Transverse colon (tissue), 3 donors: ENCODE measurements at regions not wholly inside any gene's neighbourhood (a gene's known extent, or its start where the extent isn't known, plus 50 kb on each side); places are given as distances from the start of the nearest gene placed in this dataset.

Experiments used
- EP300 ChIP-seq: sonication (generic); formaldehyde crosslinking; IDR thresholded peaks from one replicate; pipeline ENCODE4 v1.6.1; 2017; ENCODE audit warnings: antibody characterized with exemption, low read depth
- POLR2A ChIP-seq: fragments of 450-650 bp; IDR thresholded peaks from one replicate; pipeline ENCODE4 v1.6.1; 2016; ENCODE audit warnings: antibody characterized with exemption, mild to moderate bottlenecking, moderate library complexity
- TF ChIP-seq, protein P1 (sequence below), 5 experiments: fragments of 200-600 bp in 3 of 5; fragments of 450-650 bp in 2 of 5; sonication (generic) in 3 of 5; IDR thresholded peaks; 1 replicate in 2 of 5; 2 replicates in 3 of 5; pipeline ENCODE4 v1.5.1; 2016 to 2017; ENCODE audit warnings: antibody characterized with exemption in 5 of 5, inconsistent platforms in 3 of 5, mild to moderate bottlenecking in 2 of 5, moderate library complexity in 1 of 5

DNA sequence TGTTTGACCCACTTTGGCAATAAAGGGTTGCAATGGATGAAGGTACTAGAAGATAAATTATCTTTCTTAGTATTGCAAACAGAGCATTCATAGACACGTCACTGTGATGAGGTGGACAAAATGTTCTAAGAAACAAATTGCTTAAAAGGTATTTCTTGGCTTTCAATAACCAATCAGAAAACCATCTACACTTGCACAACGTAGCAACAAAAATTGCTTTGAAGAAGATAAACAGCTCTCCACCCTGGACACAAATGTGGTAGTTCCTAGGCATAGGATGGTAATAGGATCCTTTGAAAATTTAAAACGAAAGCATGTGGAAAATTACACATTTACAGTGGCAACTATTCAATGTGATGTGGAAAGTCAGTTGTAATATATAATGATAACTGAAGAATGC, 439.9 kb upstream of the ETAA1 start:
- TF ChIP-seq, protein P1, sequence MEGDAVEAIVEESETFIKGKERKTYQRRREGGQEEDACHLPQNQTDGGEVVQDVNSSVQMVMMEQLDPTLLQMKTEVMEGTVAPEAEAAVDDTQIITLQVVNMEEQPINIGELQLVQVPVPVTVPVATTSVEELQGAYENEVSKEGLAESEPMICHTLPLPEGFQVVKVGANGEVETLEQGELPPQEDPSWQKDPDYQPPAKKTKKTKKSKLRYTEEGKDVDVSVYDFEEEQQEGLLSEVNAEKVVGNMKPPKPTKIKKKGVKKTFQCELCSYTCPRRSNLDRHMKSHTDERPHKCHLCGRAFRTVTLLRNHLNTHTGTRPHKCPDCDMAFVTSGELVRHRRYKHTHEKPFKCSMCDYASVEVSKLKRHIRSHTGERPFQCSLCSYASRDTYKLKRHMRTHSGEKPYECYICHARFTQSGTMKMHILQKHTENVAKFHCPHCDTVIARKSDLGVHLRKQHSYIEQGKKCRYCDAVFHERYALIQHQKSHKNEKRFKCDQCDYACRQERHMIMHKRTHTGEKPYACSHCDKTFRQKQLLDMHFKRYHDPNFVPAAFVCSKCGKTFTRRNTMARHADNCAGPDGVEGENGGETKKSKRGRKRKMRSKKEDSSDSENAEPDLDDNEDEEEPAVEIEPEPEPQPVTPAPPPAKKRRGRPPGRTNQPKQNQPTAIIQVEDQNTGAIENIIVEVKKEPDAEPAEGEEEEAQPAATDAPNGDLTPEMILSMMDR (IDR thresholded peaks at IDR 0.05) = no peak
- TF ChIP-seq EP300 = no peak
- no peak for TF ChIP-seq POLR2A
